GM11168 (cell line): ENCODE measurements at regions not wholly inside any gene's neighbourhood (a gene's known extent, or its start where the extent isn't known, plus 50 kb on each side); places are given as distances from the start of the nearest gene placed in this dataset.

ENCODE experiments used
- in situ Hi-C: fragments of 300-500 bp; cut with MboI; formaldehyde crosslinking; loops from one replicate; pipeline ENCODE4 v1.12.0; 2022; ENCODE audit warnings: low sequenced_read_pairs; ENCODE audit not compliant: unreplicated experiment

DNA sequence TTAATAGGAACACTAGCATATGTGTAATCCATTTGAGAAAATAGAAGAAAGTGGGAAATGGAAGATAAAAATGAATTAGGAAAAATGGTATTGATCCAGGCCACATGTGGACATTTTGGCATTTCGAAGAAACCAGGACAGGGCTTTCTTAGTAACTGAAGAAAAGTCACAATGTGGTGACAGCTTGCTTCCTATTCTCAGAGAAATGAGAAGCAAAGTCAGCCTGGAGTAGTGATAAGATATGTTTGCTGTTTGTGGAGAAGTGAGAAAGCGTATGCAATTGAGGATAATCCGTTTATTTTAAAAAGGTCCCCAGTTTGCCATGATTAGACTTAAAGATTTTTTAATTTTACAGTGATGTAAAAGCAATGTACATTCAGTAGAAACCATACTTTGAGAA is 127.9 kb downstream of the SLITRK6 start:
- in situ Hi-C loops, result no loop called here

DNA sequence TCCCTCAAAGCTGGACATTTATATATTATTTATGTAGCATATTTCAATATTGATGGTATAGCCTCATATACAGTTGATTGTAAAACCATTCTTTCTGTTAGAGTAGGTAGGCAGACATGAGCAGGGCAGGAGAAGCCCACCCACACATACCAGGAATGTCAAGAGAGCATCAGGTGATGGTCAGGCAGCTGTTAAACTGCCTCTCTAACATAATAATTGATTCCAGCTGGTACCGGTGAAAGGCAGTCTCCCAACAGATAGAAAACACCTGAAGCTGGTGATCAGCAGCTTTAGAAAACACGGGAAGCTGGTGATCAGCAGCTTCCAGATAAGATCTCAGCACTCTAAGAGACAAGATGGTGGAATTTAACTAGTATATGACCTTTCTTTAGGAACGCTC is 132.9 kb downstream of the SLITRK6 start:
- in situ Hi-C loops, result no loop called here

- in situ Hi-C loops, result no loop called here
These were observed 133.9 kb downstream of the SLITRK6 start for GRCh38 chr13:85665286-85665685.

GRCh38 chr13:85663856-85664255 is 135.4 kb downstream of the SLITRK6 start:
- in situ Hi-C loops, result no loop called here

DNA sequence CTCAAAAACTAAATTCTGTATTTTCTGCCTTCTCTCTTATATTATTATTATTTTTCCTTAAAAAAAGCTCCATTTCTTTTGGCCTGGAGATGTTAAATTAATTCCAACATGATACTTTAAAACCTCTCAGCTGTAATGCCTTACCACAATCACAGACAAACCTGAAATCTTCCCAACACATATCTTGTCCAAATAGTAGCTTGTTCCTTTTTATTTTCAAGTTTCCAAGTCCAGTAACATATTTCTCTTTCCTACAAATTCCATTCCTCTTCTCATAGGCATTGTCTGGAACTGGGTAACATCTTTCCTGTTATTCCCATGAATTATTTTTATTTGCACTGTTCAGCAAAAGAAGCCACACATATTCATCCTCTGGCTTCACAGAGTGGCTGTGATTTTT is 137.0 kb downstream of the SLITRK6 start:
- in situ Hi-C loops, result no loop called here

- in situ Hi-C loops, result no loop called here
These were observed 137.5 kb downstream of the SLITRK6 start for GRCh38 chr13:85661675-85662074.

- in situ Hi-C loops, result no loop called here
These were observed 139.7 kb downstream of the SLITRK6 start for GRCh38 chr13:85659493-85659892.

GRCh38 chr13:85657942-85658341 is 141.3 kb downstream of the SLITRK6 start:
- in situ Hi-C loops, result no loop called here

- in situ Hi-C loops, result no loop called here
These were observed 144.2 kb downstream of the SLITRK6 start for GRCh38 chr13:85655040-85655439.

- in situ Hi-C loops, result no loop called here
These were observed 145.0 kb downstream of the SLITRK6 start for GRCh38 chr13:85654227-85654626.

GRCh38 chr13:85653681-85654080 is 145.5 kb downstream of the SLITRK6 start:
- in situ Hi-C loops, result no loop called here

- in situ Hi-C loops, result no loop called here
These were observed 146.7 kb downstream of the SLITRK6 start for GRCh38 chr13:85652491-85652890.

GRCh38 chr13:85651440-85651839 is 147.8 kb downstream of the SLITRK6 start:
- in situ Hi-C loops, result no loop called here

- in situ Hi-C loops, result no loop called here
These were observed 148.6 kb downstream of the SLITRK6 start for GRCh38 chr13:85650613-85651012.

DNA sequence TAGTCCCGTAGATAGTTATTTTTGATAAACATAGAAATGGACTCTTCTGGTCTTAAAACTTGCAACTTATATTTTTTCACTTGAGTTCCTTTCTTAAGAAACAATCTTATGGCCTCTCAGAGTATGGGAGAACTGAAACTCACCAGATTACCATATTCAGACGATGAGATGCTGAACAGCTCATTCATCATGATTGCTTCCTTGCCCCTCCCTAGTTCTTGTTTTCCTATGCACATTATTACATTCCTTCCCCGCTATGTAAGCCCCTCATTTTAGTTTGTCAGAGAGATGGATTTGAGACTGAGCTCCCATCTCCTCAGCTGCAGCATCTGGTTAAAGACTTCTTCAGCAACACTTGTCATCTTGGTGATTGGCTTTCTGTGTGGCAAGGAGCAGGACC is 158.5 kb downstream of the SLITRK6 start:
- in situ Hi-C loops, result no loop called here

- in situ Hi-C loops, result no loop called here
These were observed 160.3 kb downstream of the SLITRK6 start for GRCh38 chr13:85638815-85639393.

DNA sequence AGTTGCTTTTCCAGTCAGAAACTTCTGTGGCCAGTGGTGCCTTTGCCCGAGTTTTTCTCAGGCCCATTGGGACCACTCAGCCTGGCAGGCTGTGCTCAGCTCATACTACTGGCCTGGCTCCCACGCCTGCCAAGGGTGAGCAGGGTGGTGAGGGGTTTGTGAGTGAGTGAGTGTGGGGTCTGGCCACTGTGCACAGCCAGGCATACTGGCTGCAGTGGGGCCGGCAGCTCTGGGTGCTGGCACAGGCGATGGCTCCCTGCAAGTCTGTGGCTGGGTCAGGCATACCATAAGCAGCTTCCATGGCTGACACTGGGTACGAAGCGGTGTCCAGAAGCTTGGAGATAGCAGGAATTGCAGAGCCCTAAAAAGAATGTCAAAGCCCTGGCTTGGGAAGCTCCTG is 161.0 kb downstream of the SLITRK6 start:
- in situ Hi-C loops, result no loop called here

DNA sequence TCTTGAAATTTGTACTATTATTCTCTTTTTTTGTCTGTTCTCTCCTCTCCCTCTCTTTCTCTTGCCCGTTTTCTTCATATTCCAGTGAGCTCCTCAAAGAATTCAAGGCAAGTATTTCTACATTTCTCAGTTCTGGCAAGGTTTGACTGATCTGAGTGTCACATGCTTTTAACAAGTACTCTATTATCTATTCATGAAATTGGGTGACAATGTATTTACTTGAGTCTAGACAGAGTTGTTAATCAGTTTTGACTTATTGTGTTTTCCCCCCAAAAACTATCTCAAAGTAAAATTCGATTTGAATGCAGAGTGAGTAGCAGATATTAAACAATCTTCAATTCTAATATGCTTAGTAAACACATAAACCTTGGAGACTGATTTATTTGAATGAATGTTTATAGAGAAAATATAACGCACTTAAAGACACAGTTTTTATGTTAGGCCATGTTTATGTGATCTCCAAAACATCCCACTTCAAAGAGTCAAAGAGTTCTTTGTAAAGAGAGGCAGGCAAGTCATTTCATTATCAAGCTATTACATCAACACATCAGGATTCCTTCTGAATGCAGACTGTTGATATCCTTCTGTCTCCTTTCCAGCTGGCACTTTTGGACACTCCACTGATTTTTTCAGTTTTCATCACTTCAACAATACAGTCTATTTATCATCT is 166.6 kb downstream of the SLITRK6 start:
- in situ Hi-C loops, result no loop called here

GRCh38 chr13:85631801-85632200 is 167.4 kb downstream of the SLITRK6 start:
- in situ Hi-C loops, result no loop called here

DNA sequence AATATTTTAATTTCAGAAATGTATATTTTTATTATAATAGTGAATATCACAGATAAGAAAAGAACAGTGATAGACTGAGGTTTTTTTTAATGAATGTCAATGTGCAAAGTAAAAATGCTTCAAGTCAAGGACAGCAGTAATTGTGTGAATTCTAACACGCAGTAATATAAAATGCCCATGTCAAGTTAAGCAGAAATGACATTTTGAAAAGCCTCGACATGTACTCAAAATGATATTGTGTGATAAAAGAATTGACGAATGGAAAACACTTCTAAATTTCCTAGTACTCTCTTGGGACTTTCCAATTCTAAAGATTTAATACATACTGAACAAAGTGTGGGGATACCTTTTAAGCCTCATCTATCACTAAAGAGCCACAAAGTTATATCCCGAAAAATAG is 172.6 kb downstream of the SLITRK6 start:
- in situ Hi-C loops, result no loop called here

- in situ Hi-C loops, result no loop called here
These were observed 179.9 kb downstream of the SLITRK6 start for GRCh38 chr13:85619321-85619720.

GRCh38 chr13:85618521-85618920 is 180.7 kb downstream of the SLITRK6 start:
- in situ Hi-C loops, result no loop called here
